Colonic mucosa (tissue), 4 donors: ENCODE measurements at regions not wholly inside any gene's neighbourhood (a gene's known extent, or its start where the extent isn't known, plus 50 kb on each side); places are given as distances from the start of the nearest gene placed in this dataset.

ENCODE experiments used
- DNase-seq: peaks from one replicate; pipeline ENCODE4 v3.0.0-alpha.2; 2020
- H3K27ac ChIP-seq: fragments of 200-600 bp; one replicate; pipeline ENCODE4 v1.8.0; 2021
- H3K27me3 ChIP-seq: fragments of 200-600 bp; one replicate; pipeline ENCODE4 v1.8.0; 2021
- H3K36me3 ChIP-seq: fragments of 200-600 bp; one replicate; pipeline ENCODE4 v1.8.0; 2021
- H3K4me1 ChIP-seq: fragments of 200-600 bp; one replicate; pipeline ENCODE4 v1.8.0; 2021; ENCODE audit warnings: mild to moderate bottlenecking
- H3K4me3 ChIP-seq: fragments of 200-600 bp; one replicate; pipeline ENCODE4 v1.8.0; 2021
- H3K9ac ChIP-seq, 2 donors: one replicate each; pipeline ENCODE4 v1.7.0; 2013; ENCODE audit warnings: control low read depth in 2 of 2, low read depth in 2 of 2, low read length in 2 of 2
- H3K9me3 ChIP-seq: fragments of 200-600 bp; one replicate; pipeline ENCODE4 v1.8.0; 2021
- CTCF ChIP-seq: fragments of 200-600 bp; IDR thresholded peaks from one replicate; pipeline ENCODE4 v1.8.0; 2022; ENCODE audit warnings: antibody characterized with exemption, mild to moderate bottlenecking
- intact Hi-C: fragments of 100-400 bp; cut with DNase I; formaldehyde crosslinking; loops from one replicate; pipeline ENCODE4 v1.14.1; 2022
- donor health status: healthy.
- donor health status: DM: no; HTN: no; CAD: no.
- donor health status: DM: no; HTN: no; CAD: no.

GRCh38 chr6:165229216-165229615 is 80.2 kb downstream of the C6orf118 start:
- Histone ChIP-seq H3K9ac (no peak overlapping the region), H3K36me3 (no peaks in the 10 kb centered on the region), H3K4me3 (no peak overlapping the region), H3K4me1 (no peaks in the 10 kb centered on the region), H3K9me3 (no peaks in the 10 kb centered on the region), H3K27ac (no peak overlapping the region), H3K27me3 (no peaks in the 10 kb centered on the region)
- intact Hi-C loops = no loop called here
- no peak for TF ChIP-seq CTCF
- no peak for DNase-seq

- Histone ChIP-seq H3K4me3 (no peak overlapping the region), H3K27ac (no peak overlapping the region), H3K36me3 (no peaks in the 10 kb centered on the region), H3K9ac (no peak overlapping the region), H3K27me3 (no peaks in the 10 kb centered on the region), H3K4me1 (no peaks in the 10 kb centered on the region), H3K9me3 (no peaks in the 10 kb centered on the region)
- no peak for TF ChIP-seq CTCF
- intact Hi-C loops = no loop called here
- DNase-seq = no peak
Observed at GRCh38 chr6:165227644-165228329, 81.6 kb downstream of the C6orf118 start.

- Histone ChIP-seq H3K36me3 (no peaks in the 10 kb centered on the region), H3K9ac (no peak overlapping the region), H3K4me3 (no peak overlapping the region), H3K4me1 (no peaks in the 10 kb centered on the region), H3K9me3 (no peaks in the 10 kb centered on the region), H3K27me3 (no peaks in the 10 kb centered on the region), H3K27ac (no peak overlapping the region)
- intact Hi-C loops = no loop called here
- no peak for TF ChIP-seq CTCF
- DNase-seq = no peak
Observed at GRCh38 chr6:165223736-165224135, 85.7 kb downstream of the C6orf118 start.

GRCh38 chr6:165223101-165223500 is 86.3 kb downstream of the C6orf118 start:
- TF ChIP-seq CTCF = no peak
- Histone ChIP-seq H3K36me3 (no peaks in the 10 kb centered on the region), H3K9ac (no peak overlapping the region), H3K4me3 (no peak overlapping the region), H3K27ac (no peak overlapping the region), H3K4me1 (no peaks in the 10 kb centered on the region), H3K9me3 (no peaks in the 10 kb centered on the region), H3K27me3 (no peaks in the 10 kb centered on the region)
- no peak for DNase-seq
- intact Hi-C loops = no loop called here

- H3K36me3 ChIP-seq = no peaks in the 10 kb centered on the region
- H3K9me3 ChIP-seq = no peaks in the 10 kb centered on the region
- intact Hi-C loops = no loop called here
- no peak overlapping the region for H3K9ac ChIP-seq
- H3K4me1 ChIP-seq = no peaks in the 10 kb centered on the region
- H3K4me3 ChIP-seq = no peak overlapping the region
- no peaks in the 10 kb centered on the region for H3K27me3 ChIP-seq
- H3K27ac ChIP-seq = no peak overlapping the region
- no peak for DNase-seq
- no peak for TF ChIP-seq CTCF
Observed at GRCh38 chr6:165222315-165223025, 86.9 kb downstream of the C6orf118 start.
